Keratinocyte (primary cell): ENCODE measurements at regions not wholly inside any gene's neighbourhood (a gene's known extent, or its start where the extent isn't known, plus 50 kb on each side); places are given as distances from the start of the nearest gene placed in this dataset.

Experiments used
- EZH2 ChIP-seq: IDR thresholded peaks from one replicate; pipeline ENCODE4 v1.6.1; 2012; ENCODE audit warnings: inconsistent platforms, mild to moderate bottlenecking, low read length, moderate library complexity
- TF ChIP-seq, protein P1 (sequence below), 3 experiments: IDR thresholded peaks in 1 of 3; conservative IDR thresholded peaks in 1 of 3; optimal IDR thresholded peaks in 1 of 3; 2 replicates in 2 of 3; 3 replicates in 1 of 3; pipeline versions ENCODE3 to v1.5.1; 2011; ENCODE audit warnings: low read length in 3 of 3, mild to moderate bottlenecking in 3 of 3, moderate library complexity in 2 of 3, control low read depth in 1 of 3, inconsistent platforms in 1 of 3; ENCODE audit not compliant: insufficient read depth in 2 of 3; ENCODE audit errors: extremely low read depth in 1 of 3

DNA sequence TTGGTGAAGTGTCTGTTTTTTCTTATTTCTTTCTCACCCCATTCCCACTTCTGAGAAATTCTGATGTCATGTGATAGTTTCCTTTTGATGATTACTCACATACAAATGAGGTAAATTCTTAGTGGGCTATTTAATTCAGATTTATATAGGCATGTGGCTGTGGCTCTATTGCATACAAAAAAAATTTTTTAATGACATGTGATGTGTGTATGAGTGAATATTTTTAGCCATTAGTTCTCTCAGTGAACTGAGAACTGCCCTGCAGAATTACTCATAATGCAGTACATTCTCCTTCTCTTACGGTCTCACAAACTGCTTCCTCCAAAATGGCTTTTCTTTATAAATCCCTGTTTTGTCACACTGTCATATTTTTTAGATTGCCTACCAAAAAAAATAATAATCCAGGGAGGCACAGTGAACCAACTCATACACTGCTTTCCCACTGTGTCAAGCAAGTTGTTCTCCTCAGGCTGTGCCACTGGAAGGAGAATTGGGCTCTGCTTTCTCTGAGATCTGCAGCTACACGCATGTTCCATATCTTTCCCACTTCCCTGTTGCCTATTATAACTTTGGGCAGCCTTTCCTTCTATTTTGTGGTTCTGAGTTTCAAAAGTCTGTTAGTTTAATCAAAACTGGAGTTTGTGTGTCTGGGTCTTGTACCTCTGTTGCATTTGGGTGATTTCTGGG lies 415.7 kb upstream of the THBS1 start:
- TF ChIP-seq, protein P1, sequence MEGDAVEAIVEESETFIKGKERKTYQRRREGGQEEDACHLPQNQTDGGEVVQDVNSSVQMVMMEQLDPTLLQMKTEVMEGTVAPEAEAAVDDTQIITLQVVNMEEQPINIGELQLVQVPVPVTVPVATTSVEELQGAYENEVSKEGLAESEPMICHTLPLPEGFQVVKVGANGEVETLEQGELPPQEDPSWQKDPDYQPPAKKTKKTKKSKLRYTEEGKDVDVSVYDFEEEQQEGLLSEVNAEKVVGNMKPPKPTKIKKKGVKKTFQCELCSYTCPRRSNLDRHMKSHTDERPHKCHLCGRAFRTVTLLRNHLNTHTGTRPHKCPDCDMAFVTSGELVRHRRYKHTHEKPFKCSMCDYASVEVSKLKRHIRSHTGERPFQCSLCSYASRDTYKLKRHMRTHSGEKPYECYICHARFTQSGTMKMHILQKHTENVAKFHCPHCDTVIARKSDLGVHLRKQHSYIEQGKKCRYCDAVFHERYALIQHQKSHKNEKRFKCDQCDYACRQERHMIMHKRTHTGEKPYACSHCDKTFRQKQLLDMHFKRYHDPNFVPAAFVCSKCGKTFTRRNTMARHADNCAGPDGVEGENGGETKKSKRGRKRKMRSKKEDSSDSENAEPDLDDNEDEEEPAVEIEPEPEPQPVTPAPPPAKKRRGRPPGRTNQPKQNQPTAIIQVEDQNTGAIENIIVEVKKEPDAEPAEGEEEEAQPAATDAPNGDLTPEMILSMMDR (optimal IDR thresholded peaks at IDR 0.05 in 1 of 3, IDR thresholded peaks at IDR 0.05 in 1 of 3, conservative IDR thresholded peaks at IDR 0.05 in 1 of 3; ENCODE audit: extremely low read depth in 1 of 3, insufficient read depth in 2 of 3, low read length in 3 of 3) = no peak
- TF ChIP-seq EZH2 = no peak
